ENCODE measurements at regions not wholly inside any gene's neighbourhood (a gene's known extent, or its start where the extent isn't known, plus 50 kb on each side); places are given as distances from the start of the nearest gene placed in this dataset.

DNA sequence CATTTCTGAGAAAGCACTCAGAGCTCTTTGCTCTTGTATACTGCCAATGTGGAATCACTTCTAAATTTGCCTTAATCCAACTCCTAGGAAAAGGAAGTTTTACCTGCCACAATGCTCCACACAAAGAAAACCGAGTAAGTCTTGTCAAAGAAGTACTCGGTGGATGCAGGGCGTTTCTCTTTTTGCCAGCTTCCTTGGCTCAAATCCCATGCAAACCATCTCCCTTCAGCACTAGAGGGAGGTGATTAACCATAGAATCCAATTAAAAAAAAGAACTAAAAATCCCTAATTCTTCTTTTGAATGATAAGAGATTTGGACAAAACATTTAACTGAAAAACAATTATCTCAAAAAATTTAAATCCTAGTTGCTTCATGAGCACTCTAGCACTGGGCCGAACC, 129.0 kb downstream of the RPRM start:
- no peak for TF ChIP-seq CTCF (conservative IDR thresholded peaks at IDR 0.05)
- no peak for TF ChIP-seq EZH2 (IDR thresholded peaks at IDR 0.05; ENCODE audit: low read depth)
